H1 (cell line): ENCODE measurements at regions not wholly inside any gene's neighbourhood (a gene's known extent, or its start where the extent isn't known, plus 50 kb on each side); places are given as distances from the start of the nearest gene placed in this dataset.

Experiments used
- CTCF ChIA-PET: fragments of 300-600 bp; sonication (Branson Sonifier 250); formaldehyde crosslinking; loops from one replicate; lab custom pipeline; 2021; ENCODE audit not compliant: partially characterized antibody; lab: Charles Lee
- POLR2A ChIA-PET: fragments of 300-600 bp; sonication (Branson Sonifier 250); formaldehyde crosslinking; loops from one replicate; lab custom pipeline; 2021; ENCODE audit warnings: inconsistent platforms; ENCODE audit not compliant: partially characterized antibody; lab: Charles Lee
- DNase-seq, 2 experiments: peaks; one replicate each; pipeline versions ENCODE4 v3.0.0 to v3.0.0-alpha.2; 2010 to 2022; ENCODE audit warnings: low spot score in 2 of 2, low read depth in 1 of 2, mixed read lengths in 1 of 2
- FAIRE-seq: peaks from 2 replicates; lab custom pipeline; 2011; peaks lifted over from hg19 to GRCh38; lab: Jason Lieb, UNC
- H2AFZ ChIP-seq: 2 replicates; pipeline ENCODE4 v1.8.1; 2012; ENCODE audit warnings: low read length, inconsistent platforms
- H2AK5ac ChIP-seq: 2 replicates; pipeline ENCODE4 v1.6.1; 2013; ENCODE audit warnings: low read depth, low read length
- H2BK120ac ChIP-seq: replicated peaks from 2 replicates; pipeline ENCODE3; 2013; ENCODE audit warnings: low read depth, low read length, inconsistent platforms
- H2BK12ac ChIP-seq: 2 replicates; pipeline ENCODE4 v1.6.1; 2013; ENCODE audit warnings: low read depth, low read length
- H2BK15ac ChIP-seq: 2 replicates; pipeline ENCODE4 v1.6.1; 2013; ENCODE audit warnings: low read length
- H2BK20ac ChIP-seq: 2 replicates; pipeline ENCODE4 v1.6.1; 2013; ENCODE audit warnings: low read length
- H2BK5ac ChIP-seq: 2 replicates; pipeline ENCODE4 v1.6.1; 2013; ENCODE audit warnings: low read depth, low read length
- H3K14ac ChIP-seq: 2 replicates; pipeline ENCODE4 v1.6.1; 2013; ENCODE audit warnings: inconsistent platforms; ENCODE audit not compliant: insufficient read length
- H3K18ac ChIP-seq: 2 replicates; pipeline ENCODE4 v1.6.1; 2013; ENCODE audit warnings: low read length; ENCODE audit errors: extremely low read depth
- H3K23ac ChIP-seq: 2 replicates; pipeline ENCODE4 v1.6.1; 2013; ENCODE audit warnings: inconsistent platforms; ENCODE audit not compliant: insufficient read length
- H3K23me2 ChIP-seq: 2 replicates; pipeline ENCODE4 v1.6.1; 2013; ENCODE audit warnings: low read depth, low read length
- H3K27ac ChIP-seq: 2 replicates; pipeline ENCODE4 v1.6.1; 2011; ENCODE audit warnings: low read depth, low read length, inconsistent platforms
- H3K27me3 ChIP-seq, 4 experiments: replicated peaks in 1 of 4; 1 replicate in 1 of 4; 2 replicates in 3 of 4; pipeline versions ENCODE4 v1.6.1 to v1.8.1; 2011 to 2013; ENCODE audit warnings: low read length in 3 of 4, mild to moderate bottlenecking in 3 of 4, inconsistent platforms in 2 of 4, mixed read lengths in 2 of 4, moderate library complexity in 1 of 4; ENCODE audit not compliant: control insufficient read depth in 3 of 4, insufficient read depth in 3 of 4; ENCODE audit errors: extremely low read depth in 1 of 4
- H3K36me3 ChIP-seq, 4 experiments: 2 replicates each; pipeline versions ENCODE4 v1.6.1 to v1.8.1; 2011 to 2013; ENCODE audit warnings: mild to moderate bottlenecking in 4 of 4, low read length in 3 of 4, moderate library complexity in 2 of 4, control low read depth in 1 of 4, inconsistent platforms in 1 of 4; ENCODE audit not compliant: insufficient read depth in 4 of 4, control insufficient read depth in 2 of 4
- H3K4ac ChIP-seq: replicated peaks from 2 replicates; pipeline ENCODE3; 2013; ENCODE audit warnings: low read length, low read depth, mixed read lengths, inconsistent platforms; ENCODE audit not compliant: insufficient read length
- H3K4me1 ChIP-seq, 4 experiments: replicated peaks in 1 of 4; 1 replicate in 1 of 4; 2 replicates in 3 of 4; pipeline versions ENCODE4 v1.6.1 to v1.8.1; 2011 to 2013; ENCODE audit warnings: low read length in 3 of 4, inconsistent platforms in 2 of 4, mixed read lengths in 1 of 4; ENCODE audit not compliant: insufficient read depth in 4 of 4, control insufficient read depth in 3 of 4
- H3K4me2 ChIP-seq, 2 experiments: 2 replicates each; pipeline versions ENCODE4 v1.6.1 to v1.8.1; 2011 to 2013; ENCODE audit warnings: low read depth in 2 of 2, low read length in 2 of 2, control low read depth in 1 of 2, inconsistent platforms in 1 of 2, mild to moderate bottlenecking in 1 of 2; ENCODE audit not compliant: insufficient read depth in 1 of 2
- H3K4me3 ChIP-seq, 4 experiments: fragments of 200-600, 300-600 bp in 1 of 4; sonication (generic), shearing (Covaris generic), sonication (Bioruptor Twin) in 1 of 4; 2 replicates each; pipeline versions ENCODE4 v1.5.1 to v1.8.1; 2011 to 2016; ENCODE audit warnings: low read length in 4 of 4, low read depth in 3 of 4, control low read depth in 2 of 4, inconsistent platforms in 2 of 4, mild to moderate bottlenecking in 2 of 4, mixed read lengths in 1 of 4, moderate library complexity in 1 of 4; ENCODE audit not compliant: insufficient read depth in 2 of 4; ENCODE audit errors: extremely low read depth in 1 of 4
- H3K56ac ChIP-seq: replicated peaks from 2 replicates; pipeline ENCODE3; 2013; ENCODE audit warnings: low read depth, mild to moderate bottlenecking, mixed read lengths, low read length, inconsistent platforms; ENCODE audit not compliant: insufficient read length
- H3K79me1 ChIP-seq: 2 replicates; pipeline ENCODE4 v1.6.1; 2013; ENCODE audit warnings: low read depth, low read length, control low read depth
- H3K79me2 ChIP-seq, 2 experiments: 2 replicates each; pipeline versions ENCODE4 v1.6.1 to v1.8.1; 2012 to 2013; ENCODE audit warnings: low read length in 2 of 2, mild to moderate bottlenecking in 2 of 2, inconsistent platforms in 1 of 2; ENCODE audit not compliant: insufficient read depth in 2 of 2, control insufficient read depth in 1 of 2
- H3K9ac ChIP-seq, 4 experiments: replicated peaks in 1 of 4; 1 replicate in 1 of 4; 2 replicates in 3 of 4; pipeline versions ENCODE4 v1.6.1 to v1.8.1; 2011 to 2013; ENCODE audit warnings: low read depth in 3 of 4, low read length in 3 of 4, control low read depth in 2 of 4, mild to moderate bottlenecking in 2 of 4, moderate library complexity in 2 of 4, inconsistent platforms in 1 of 4; ENCODE audit errors: extremely low read depth in 1 of 4
- H3K9me3 ChIP-seq, 2 experiments: 2 replicates each; pipeline versions ENCODE4 v1.6.1 to v1.8.1; 2012 to 2013; ENCODE audit warnings: mild to moderate bottlenecking in 2 of 2, moderate library complexity in 2 of 2, control low read depth in 1 of 2, inconsistent platforms in 1 of 2, low read depth in 1 of 2, low read length in 1 of 2, mixed read lengths in 1 of 2; ENCODE audit not compliant: insufficient read depth in 2 of 2
- H4K20me1 ChIP-seq, 2 experiments: replicated peaks in 1 of 2; 2 replicates each; pipeline versions ENCODE3 to v1.8.1; 2011 to 2013; ENCODE audit warnings: inconsistent platforms in 2 of 2, low read length in 2 of 2, mild to moderate bottlenecking in 1 of 2; ENCODE audit not compliant: insufficient read depth in 2 of 2, control insufficient read depth in 1 of 2
- H4K5ac ChIP-seq: 2 replicates; pipeline ENCODE4 v1.6.1; 2013; ENCODE audit warnings: low read length, low read depth, mixed read lengths, inconsistent platforms; ENCODE audit not compliant: insufficient read length
- H4K8ac ChIP-seq: 2 replicates; pipeline ENCODE4 v1.8.0; 2013; ENCODE audit warnings: mild to moderate bottlenecking, moderate library complexity, low read length, inconsistent platforms; ENCODE audit not compliant: insufficient read depth; ENCODE audit errors: extremely low read depth
- H4K91ac ChIP-seq: replicated peaks from 2 replicates; pipeline ENCODE3; 2013; ENCODE audit warnings: low read length, mixed read lengths, inconsistent platforms; ENCODE audit not compliant: insufficient read length
- ASH2L ChIP-seq: fragments of 200-600, 300-600 bp; sonication (generic); IDR thresholded peaks from one replicate; pipeline ENCODE4 v1.7.1; 2017; ENCODE audit warnings: low read length
- MAX ChIP-seq: IDR thresholded peaks from 2 replicates; pipeline ENCODE4 v1.6.1; 2012; ENCODE audit warnings: inconsistent platforms
- SP1 ChIP-seq: IDR thresholded peaks from 2 replicates; pipeline ENCODE4 v1.6.1; 2011; ENCODE audit warnings: low read depth, low read length
- WGBS, 2 experiments: shearing (Covaris generic) in 1 of 2; methylation state at CpG; one replicate each; pipeline versions ENCODE4 v1.1.6 to v1.1.7; 2013 to 2015; ENCODE audit warnings: low lambda C conversion rate in 2 of 2, mixed read lengths in 2 of 2, inconsistent platforms in 1 of 2, low coverage in 1 of 2, missing lambda C conversion rate in 1 of 2; ENCODE audit not compliant: insufficient replicate concordance in 2 of 2, insufficient coverage in 1 of 2, insufficient read length in 1 of 2; ENCODE audit errors: extremely low coverage in 1 of 2, missing lambda C conversion rate in 1 of 2; 5-methylcytosine and 5-hydroxymethylcytosine counted together

GRCh38 chr1:163257763-163258162, 55.0 kb upstream of the RGS5 start:
- Histone ChIP-seq H3K18ac (no peak overlapping the region), H4K5ac (no peak overlapping the region), H2BK5ac (no peak overlapping the region), H3K27me3 (no peaks in the 10 kb centered on the region), H3K14ac (no peak overlapping the region), H3K23me2 (no peaks in the 10 kb centered on the region), H3K36me3 (no peaks in the 10 kb centered on the region; a peak in 1 of 8 replicates), H4K91ac (no peak overlapping the region), H3K4me2 (no peak overlapping the region), H3K4me1 (peaks cover 0 to under 1% (median 0%) of the 10 kb centered on the region in 4 experiments; a peak in 1 of 7 replicates), H2BK12ac (no peak overlapping the region), H3K4ac (no peak overlapping the region), H3K9ac (no peak overlapping the region), H3K9me3 (no peaks in the 10 kb centered on the region), H3K27ac (no peak overlapping the region), H3K23ac (no peak overlapping the region), H2AFZ (no peak overlapping the region), H3K79me2 (no peaks in the 10 kb centered on the region), H4K8ac (no peak overlapping the region), H3K4me3 (no peak overlapping the region), H2BK15ac (no peak overlapping the region), H4K20me1 (no peaks in the 10 kb centered on the region), H3K79me1 (no peaks in the 10 kb centered on the region), H3K56ac (no peak overlapping the region), H2BK120ac (no peak overlapping the region), H2AK5ac (no peak overlapping the region), H2BK20ac (no peak overlapping the region)
- DNase-seq, result no peak
- ChIA-PET POLR2A (no interaction called here), CTCF (interaction anchor here (0.9 to 1.3 kb wide), 2 partner anchors 12 to 409 kb away, joined by 4 to 6 read pairs; no protein-coding TSS in a partner anchor)
- WGBS, 2 experiments, result 95% methylated on average over 2 of the region's 2 CpGs; no CpG with 5 or more reads in 1 of the 2 experiments
- FAIRE-seq, result no peak
- TF ChIP-seq ASH2L (no peak), SP1 (no peak), MAX (no peak)
